Erythroblast (primary cell): ENCODE measurements at regions not wholly inside any gene's neighbourhood (a gene's known extent, or its start where the extent isn't known, plus 50 kb on each side); places are given as distances from the start of the nearest gene placed in this dataset.

Source experiments
- DNase-seq, 2 experiments: peaks; one replicate each; lab custom pipeline; 2025; lab: John Stamatoyannopoulos, UW
- GATA1 ChIP-seq: IDR thresholded peaks from 2 replicates; pipeline ENCODE4 v1.6.1; 2011; ENCODE audit warnings: low read depth, mild to moderate bottlenecking, control low read depth, low read length, moderate library complexity
- POLR2A ChIP-seq: IDR thresholded peaks from 2 replicates; pipeline ENCODE4 v1.6.1; 2011; ENCODE audit warnings: mild to moderate bottlenecking, low read length

- TF ChIP-seq GATA1 (no peak), POLR2A (no peak)
- DNase-seq: no peak
These were observed 1874.1 kb upstream of the PRR20A start for GRCh38 chr13:55266644-55267043.

- TF ChIP-seq GATA1 (no peak), POLR2A (no peak)
- DNase-seq: no peak
These were observed 1842.5 kb upstream of the PRR20A start for GRCh38 chr13:55298201-55298600.

GRCh38 chr13:55302568-55302967, 1838.2 kb upstream of the PRR20A start:
- no peak for DNase-seq
- TF ChIP-seq POLR2A (no peak), GATA1 (no peak)

GRCh38 chr13:55307909-55308308, 1832.8 kb upstream of the PRR20A start:
- TF ChIP-seq GATA1 (no peak), POLR2A (no peak)
- no peak for DNase-seq

- TF ChIP-seq POLR2A (no peak), GATA1 (no peak)
- no peak for DNase-seq
These were observed 1798.8 kb upstream of the PRR20A start for GRCh38 chr13:55341891-55342290.

GRCh38 chr13:55345224-55345623, 1795.5 kb upstream of the PRR20A start:
- DNase-seq: no peak
- TF ChIP-seq POLR2A: no peak
- TF ChIP-seq GATA1: no peak

GRCh38 chr13:55347528-55347927, 1793.2 kb upstream of the PRR20A start:
- TF ChIP-seq POLR2A (no peak), GATA1 (no peak)
- no peak for DNase-seq

- TF ChIP-seq POLR2A: no peak
- TF ChIP-seq GATA1: no peak
- no peak for DNase-seq
These were observed 1781.7 kb upstream of the PRR20A start for GRCh38 chr13:55359067-55359466.

- no peak for TF ChIP-seq GATA1
These were observed 1779.6 kb upstream of the PRR20A start for GRCh38 chr13:55361141-55361540.

GRCh38 chr13:55366676-55367075, 1774.0 kb upstream of the PRR20A start:
- TF ChIP-seq GATA1: no peak
- no peak for TF ChIP-seq POLR2A
- DNase-seq: no peak

More at GRCh38 chr13:55361141-55361540, 1779.6 kb upstream of the PRR20A start:
- no peak for DNase-seq

GRCh38 chr13:55394470-55394869, 1746.2 kb upstream of the PRR20A start:
- DNase-seq: no peak
- no peak for TF ChIP-seq POLR2A
- TF ChIP-seq GATA1: no peak

GRCh38 chr13:55402870-55403269, 1737.8 kb upstream of the PRR20A start:
- DNase-seq: no peak
- TF ChIP-seq GATA1: no peak
- TF ChIP-seq POLR2A: no peak

- DNase-seq: no peak
- TF ChIP-seq GATA1: no peak
These were observed 1736.7 kb upstream of the PRR20A start for GRCh38 chr13:55403887-55404487.

GRCh38 chr13:55410398-55411330, 1730.1 kb upstream of the PRR20A start:
- TF ChIP-seq POLR2A: no peak
- no peak for TF ChIP-seq GATA1

GRCh38 chr13:55418095-55418494, 1722.6 kb upstream of the PRR20A start:
- TF ChIP-seq POLR2A (no peak), GATA1 (no peak)
- DNase-seq: no peak

More at GRCh38 chr13:55410398-55411330, 1730.1 kb upstream of the PRR20A start:
- no peak for DNase-seq

- no peak for DNase-seq
- TF ChIP-seq POLR2A (no peak), GATA1 (no peak)
These were observed 1707.9 kb upstream of the PRR20A start for GRCh38 chr13:55432814-55433213.
